ENCODE measurements at regions not wholly inside any gene's neighbourhood (a gene's known extent, or its start where the extent isn't known, plus 50 kb on each side); places are given as distances from the start of the nearest gene placed in this dataset.

DNA sequence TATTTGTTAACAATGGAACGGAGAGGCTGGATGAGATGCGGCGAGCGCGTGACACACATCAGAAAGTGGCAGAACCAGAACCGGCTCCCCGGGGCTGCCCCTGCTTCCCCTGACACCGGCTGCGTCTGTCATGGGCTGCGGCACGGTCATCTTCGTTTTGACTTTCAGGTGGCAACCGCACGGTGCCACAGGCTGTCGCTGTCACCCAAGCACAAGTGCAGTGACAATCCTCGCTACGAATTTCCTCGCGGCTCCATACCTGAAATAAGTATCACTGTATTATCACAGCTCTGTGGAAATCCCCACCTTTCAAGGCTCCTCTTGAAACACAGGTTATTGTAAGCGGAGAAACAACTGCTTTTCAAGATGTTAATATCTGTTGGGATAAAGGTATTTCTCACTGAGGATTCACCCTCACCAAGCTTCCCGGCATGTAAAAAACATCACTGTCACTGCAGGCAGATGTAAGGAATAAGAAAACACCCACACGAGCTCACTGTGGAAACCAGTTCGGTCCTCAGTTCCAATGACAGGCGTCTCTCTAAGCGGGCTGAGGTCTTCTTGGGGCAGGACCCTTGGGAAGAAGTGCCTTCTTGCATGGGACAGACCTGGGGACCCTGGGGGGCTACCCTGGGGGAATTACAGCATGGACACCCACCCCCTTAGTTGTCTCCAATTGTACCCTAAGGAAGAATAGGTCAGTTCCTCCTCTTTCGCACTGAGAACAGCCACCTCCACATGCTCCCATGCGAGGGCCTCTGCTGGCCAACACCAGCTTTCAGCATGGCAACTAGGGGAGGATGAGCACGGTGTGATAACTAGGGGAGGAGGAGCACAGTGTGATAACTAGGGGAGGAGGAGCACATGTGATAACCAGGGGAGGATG, 86.3 kb downstream of the DACT2 start:
- no peak overlapping the region for H3K4me3 Mint-ChIP-seq
- ATAC-seq: no peak
- no peaks in the 10 kb centered on the region for H3K36me3 Mint-ChIP-seq
- no peaks in the 10 kb centered on the region for H3K4me1 Mint-ChIP-seq
- H3K27ac Mint-ChIP-seq: no peak overlapping the region
- H3K9me3 Mint-ChIP-seq: no peaks in the 10 kb centered on the region
- no peak for DNase-seq (ENCODE audit: low spot score in 2 of 2)

- H3K36me3 Mint-ChIP-seq: no peaks in the 10 kb centered on the region
- H3K9me3 Mint-ChIP-seq: no peaks in the 10 kb centered on the region
- H3K27ac Mint-ChIP-seq: no peak overlapping the region
- H3K4me3 Mint-ChIP-seq: no peak overlapping the region
- ATAC-seq (no peak), DNase-seq (ENCODE audit: low spot score in 2 of 2) (no peak)
- no peaks in the 10 kb centered on the region for H3K4me1 Mint-ChIP-seq
Measured at GRCh38 chr6:168232528-168232927, 87.0 kb downstream of the DACT2 start.

DNA sequence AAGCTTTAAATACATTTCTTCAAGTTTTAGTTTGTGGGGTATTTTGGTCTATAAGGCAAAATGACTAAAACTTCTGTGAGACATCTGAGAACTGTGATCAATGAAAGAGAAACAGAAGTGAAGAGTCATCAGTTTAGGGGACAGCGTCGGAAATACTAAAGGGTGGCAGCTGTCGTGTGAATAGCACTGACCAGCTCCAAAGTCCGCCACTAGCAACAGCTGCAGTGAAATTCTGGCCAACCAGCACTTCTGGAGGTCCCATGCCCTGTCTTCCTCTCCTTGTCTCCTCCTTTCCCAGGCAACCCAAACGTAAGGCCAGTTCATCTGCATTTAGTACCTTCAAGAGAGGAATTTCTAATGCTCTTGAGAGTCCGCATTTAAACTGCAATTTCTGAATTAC, 87.5 kb downstream of the DACT2 start:
- H3K9me3 Mint-ChIP-seq: no peaks in the 10 kb centered on the region
- ATAC-seq: no peak
- DNase-seq (ENCODE audit: low spot score in 2 of 2): no peak
- no peak overlapping the region for H3K4me3 Mint-ChIP-seq
- H3K4me1 Mint-ChIP-seq: no peaks in the 10 kb centered on the region
- no peaks in the 10 kb centered on the region for H3K36me3 Mint-ChIP-seq
- H3K27ac Mint-ChIP-seq: no peak overlapping the region

- no peak for ATAC-seq
- Mint-ChIP-seq H3K36me3 (no peaks in the 10 kb centered on the region), H3K4me1 (no peaks in the 10 kb centered on the region), H3K9me3 (no peaks in the 10 kb centered on the region), H3K4me3 (no peak overlapping the region), H3K27ac (no peak overlapping the region)
- no peak for DNase-seq (ENCODE audit: low spot score in 2 of 2)
Measured at GRCh38 chr6:168231393-168231957, 88.1 kb downstream of the DACT2 start.

DNA sequence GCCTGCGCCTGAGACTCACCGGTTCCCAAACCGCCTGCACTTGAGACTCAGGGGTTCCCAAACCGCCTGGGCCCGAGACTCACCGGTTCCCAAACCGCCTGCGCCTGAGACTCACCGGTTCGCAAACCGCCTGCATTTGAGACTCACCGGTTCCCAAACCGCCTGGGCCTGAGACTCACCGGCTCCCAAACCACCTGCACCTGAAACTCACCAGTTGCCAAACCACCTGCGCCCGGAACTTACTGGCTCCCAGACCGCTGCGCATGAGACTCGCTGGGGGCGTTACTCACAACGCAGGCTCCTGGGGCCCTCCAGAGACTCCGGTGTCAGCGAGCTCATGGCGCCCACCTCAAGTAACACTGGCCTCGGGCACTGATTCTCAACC, 90.2 kb downstream of the DACT2 start:
- Mint-ChIP-seq H3K9me3 (no peaks in the 10 kb centered on the region), H3K27ac (no peak overlapping the region), H3K4me1 (no peaks in the 10 kb centered on the region), H3K36me3 (no peaks in the 10 kb centered on the region), H3K4me3 (no peak overlapping the region)
- DNase-seq (ENCODE audit: low spot score in 2 of 2): no peak
- no peak for ATAC-seq

GRCh38 chr6:168228676-168229367, 90.8 kb downstream of the DACT2 start:
- Mint-ChIP-seq H3K4me1 (no peaks in the 10 kb centered on the region), H3K36me3 (no peaks in the 10 kb centered on the region), H3K27ac (no peak overlapping the region), H3K4me3 (no peak overlapping the region), H3K9me3 (no peaks in the 10 kb centered on the region)
- no peak for ATAC-seq
- DNase-seq (ENCODE audit: low spot score in 2 of 2): no peak

DNA sequence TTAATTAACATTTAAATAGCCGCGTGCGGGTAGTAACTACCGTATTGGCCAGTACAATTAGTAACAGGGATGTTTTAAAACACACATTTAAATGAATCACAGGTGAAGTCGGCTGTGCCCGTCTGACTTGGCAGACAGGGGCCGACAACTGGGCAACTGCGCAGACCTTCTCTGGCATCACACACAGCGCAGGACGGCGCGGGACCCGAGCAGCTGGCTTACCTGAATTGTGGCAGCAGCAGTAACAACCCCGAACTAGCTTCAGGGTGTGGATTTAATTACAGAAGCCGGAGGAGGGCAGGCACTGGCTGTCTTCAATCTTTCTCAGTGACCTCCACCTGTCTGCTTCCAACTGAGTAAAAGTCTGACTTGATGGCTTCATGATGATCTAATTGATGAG, 91.7 kb downstream of the DACT2 start:
- Mint-ChIP-seq H3K4me3 (no peak overlapping the region), H3K4me1 (no peaks in the 10 kb centered on the region), H3K36me3 (no peaks in the 10 kb centered on the region)

DNA sequence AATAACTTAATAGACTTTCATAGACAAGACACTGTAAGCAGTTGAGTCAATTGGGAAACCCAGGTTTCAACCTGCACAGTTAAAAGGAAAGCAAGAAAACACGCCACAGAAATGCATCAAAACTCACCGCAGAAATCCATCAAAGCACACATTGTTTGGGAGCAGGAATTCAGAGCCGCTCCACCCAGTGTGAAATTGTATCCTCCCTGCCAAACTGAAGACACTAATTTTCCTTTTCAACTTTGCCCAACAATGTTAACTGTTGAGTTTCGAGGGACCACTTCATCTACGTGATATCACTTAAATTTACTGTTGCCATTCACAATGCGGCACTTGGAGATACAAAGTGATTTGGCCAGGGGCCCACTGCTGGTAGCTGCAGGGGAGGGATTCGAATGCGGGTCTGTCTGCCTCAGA, 92.7 kb downstream of the DACT2 start:
- no peaks in the 10 kb centered on the region for H3K4me1 Mint-ChIP-seq
- no peaks in the 10 kb centered on the region for H3K9me3 Mint-ChIP-seq
- H3K4me3 Mint-ChIP-seq: no peak overlapping the region
- ATAC-seq (no peak), DNase-seq (ENCODE audit: low spot score in 2 of 2) (no peak)
- no peak overlapping the region for H3K27ac Mint-ChIP-seq
- no peaks in the 10 kb centered on the region for H3K36me3 Mint-ChIP-seq

More for the DNA sequence above, 91.7 kb downstream of the DACT2 start:
- no peak overlapping the region for H3K27ac Mint-ChIP-seq
- no peaks in the 10 kb centered on the region for H3K9me3 Mint-ChIP-seq
- ATAC-seq: no peak
- no peak for DNase-seq (ENCODE audit: low spot score in 2 of 2)

DNA sequence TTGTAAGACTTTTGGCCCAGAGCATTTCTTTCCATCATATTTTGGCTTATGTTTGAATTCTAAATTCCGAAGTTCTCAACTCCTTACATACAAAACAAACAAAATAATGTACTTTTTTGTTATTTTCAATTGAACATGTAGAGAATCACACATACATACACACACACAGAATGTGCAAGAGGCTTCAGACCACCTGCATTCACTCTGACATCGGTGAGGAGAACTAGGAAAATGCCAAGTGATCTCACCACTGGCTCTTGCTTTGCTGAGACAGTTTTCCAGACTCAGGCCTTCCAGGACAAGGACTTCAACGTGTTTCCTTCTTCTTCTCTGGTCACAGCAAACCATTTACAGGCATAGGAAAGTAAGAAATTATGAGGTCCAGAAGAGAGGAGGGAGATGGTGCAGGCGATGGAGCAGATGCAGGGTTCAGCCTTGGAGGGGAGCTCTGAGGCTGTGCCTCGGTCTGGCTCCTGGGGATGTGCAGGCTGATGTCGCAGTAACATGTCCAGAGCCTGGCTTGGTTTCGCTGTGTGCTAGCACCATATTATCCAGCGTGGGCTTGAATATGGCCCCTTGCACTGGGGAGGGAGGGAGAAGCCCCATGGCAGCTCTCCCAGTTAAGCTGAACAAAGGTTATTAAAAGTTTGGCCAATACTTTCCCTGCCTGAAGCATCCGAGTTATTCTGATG, 93.4 kb downstream of the DACT2 start:
- no peak overlapping the region for H3K27ac Mint-ChIP-seq
- no peak for ATAC-seq
- no peak for DNase-seq (ENCODE audit: low spot score in 2 of 2)
- no peak overlapping the region for H3K4me3 Mint-ChIP-seq
- no peaks in the 10 kb centered on the region for H3K9me3 Mint-ChIP-seq
- H3K4me1 Mint-ChIP-seq: no peaks in the 10 kb centered on the region
- H3K36me3 Mint-ChIP-seq: no peaks in the 10 kb centered on the region

GRCh38 chr6:168225471-168225911, 94.1 kb downstream of the DACT2 start:
- DNase-seq (ENCODE audit: low spot score in 2 of 2): no peak
- Mint-ChIP-seq H3K36me3 (no peaks in the 10 kb centered on the region), H3K9me3 (no peaks in the 10 kb centered on the region), H3K27ac (no peak overlapping the region), H3K4me1 (no peaks in the 10 kb centered on the region), H3K4me3 (no peak overlapping the region)
- ATAC-seq: no peak

DNA sequence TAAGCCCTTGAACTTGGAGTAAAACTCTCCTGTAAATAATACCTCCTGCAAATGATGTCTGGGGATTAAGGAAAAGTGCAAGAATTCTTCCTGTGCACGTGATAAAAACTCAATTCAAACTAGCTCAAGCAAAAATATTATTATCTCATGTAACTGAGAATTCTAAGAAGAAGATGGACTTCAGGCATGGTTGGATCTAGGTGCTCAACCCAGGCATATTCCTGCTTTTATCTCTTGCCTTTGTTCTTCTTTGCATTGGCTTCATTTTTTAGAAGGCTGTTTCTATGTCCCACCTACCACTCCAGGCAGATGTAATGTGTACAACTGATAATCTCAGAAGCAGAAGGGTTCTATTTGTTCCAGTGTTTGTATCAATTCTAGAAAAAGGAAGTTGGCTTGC, 95.8 kb downstream of the DACT2 start:
- H3K36me3 Mint-ChIP-seq: no peaks in the 10 kb centered on the region

DNA sequence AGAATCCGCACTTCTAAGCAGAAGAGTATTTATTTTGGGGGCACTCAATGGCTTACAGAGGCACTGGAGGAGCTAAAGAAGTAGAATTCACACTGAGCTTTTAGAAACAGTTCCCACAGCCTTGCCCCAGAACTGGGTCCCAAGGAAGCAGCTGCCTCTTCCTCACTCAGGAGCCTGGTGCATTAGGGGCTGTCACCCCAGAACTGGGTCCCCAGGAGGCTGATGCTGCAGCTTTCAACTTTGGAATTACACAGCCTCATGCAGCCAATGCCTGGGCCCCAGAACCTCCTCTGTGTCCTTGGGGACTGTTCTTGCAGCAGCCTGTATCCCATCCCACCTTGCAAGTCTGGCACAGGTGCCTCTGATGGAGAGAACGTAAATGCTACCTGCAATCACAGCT, 96.4 kb downstream of the DACT2 start:
- Mint-ChIP-seq H3K9me3 (no peaks in the 10 kb centered on the region), H3K4me1 (no peaks in the 10 kb centered on the region), H3K36me3 (no peaks in the 10 kb centered on the region), H3K27ac (no peak overlapping the region), H3K4me3 (no peak overlapping the region)
- DNase-seq (ENCODE audit: low spot score in 2 of 2) (no peak), ATAC-seq (no peak)

More for the DNA sequence above, 95.8 kb downstream of the DACT2 start:
- Mint-ChIP-seq H3K27ac (no peak overlapping the region), H3K4me1 (no peaks in the 10 kb centered on the region), H3K4me3 (no peak overlapping the region), H3K9me3 (no peaks in the 10 kb centered on the region)
- ATAC-seq (no peak), DNase-seq (ENCODE audit: low spot score in 2 of 2) (no peak)

- Mint-ChIP-seq H3K9me3 (no peaks in the 10 kb centered on the region), H3K36me3 (no peaks in the 10 kb centered on the region), H3K4me3 (no peak overlapping the region), H3K4me1 (no peaks in the 10 kb centered on the region), H3K27ac (no peak overlapping the region)
- no peak for DNase-seq (ENCODE audit: low spot score in 2 of 2)
- ATAC-seq: no peak
Measured at GRCh38 chr6:168222115-168223043, 97.2 kb downstream of the DACT2 start.

DNA sequence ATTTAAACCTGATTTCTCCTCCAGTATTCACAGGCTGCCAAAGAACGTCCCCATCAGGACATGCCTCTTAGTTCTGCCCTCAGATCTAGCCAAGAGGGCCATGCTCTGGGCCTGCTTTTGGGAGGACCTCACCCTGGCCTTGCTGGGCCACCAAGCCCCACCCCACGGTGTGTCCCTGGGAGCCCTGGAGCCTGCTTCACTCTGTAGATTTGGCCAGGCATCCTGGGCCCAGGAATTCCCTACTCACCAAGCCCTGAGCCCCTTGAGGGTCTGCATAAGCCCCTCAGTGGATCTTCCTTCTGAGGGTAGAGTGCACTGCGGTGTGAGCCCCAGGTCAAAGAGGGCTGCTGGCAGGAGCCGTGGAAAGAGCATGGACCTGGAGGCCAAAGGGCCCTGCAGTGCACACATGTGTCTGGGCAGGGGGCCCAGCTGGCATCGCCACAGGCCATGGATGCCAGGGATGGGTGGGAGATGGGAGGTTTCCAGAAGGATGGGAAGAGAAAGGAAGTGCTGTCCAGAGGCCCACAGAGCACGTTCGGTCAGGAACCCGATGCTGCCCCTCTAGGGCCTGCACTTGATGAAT, 98.0 kb downstream of the DACT2 start:
- ATAC-seq (no peak), DNase-seq (ENCODE audit: low spot score in 2 of 2) (no peak)
- H3K36me3 Mint-ChIP-seq: no peaks in the 10 kb centered on the region
- H3K27ac Mint-ChIP-seq: no peak overlapping the region
- H3K4me3 Mint-ChIP-seq: no peak overlapping the region
- no peaks in the 10 kb centered on the region for H3K9me3 Mint-ChIP-seq
- H3K4me1 Mint-ChIP-seq: no peaks in the 10 kb centered on the region
